NCI-H2081 (cell line): ENCODE measurements at regions not wholly inside any gene's neighbourhood (a gene's known extent, or its start where the extent isn't known, plus 50 kb on each side); places are given as distances from the start of the nearest gene placed in this dataset.
"Not testable (repeated sequence)": the region's sequence is repeated elsewhere in the genome, so short reads cannot be mapped to it uniquely, and the experiment has no call there.

Source experiments
- DNase-seq, 2 experiments: peaks; one replicate each; lab custom pipeline; 2025; lab: John Stamatoyannopoulos, UW

- DNase-seq, result no peak
Measured at GRCh38 chr13:84655677-84656076, 773.4 kb upstream of the SLITRK1 start.

- no peak for DNase-seq
Measured at GRCh38 chr13:84654654-84655275, 772.5 kb upstream of the SLITRK1 start.

- DNase-seq, result no peak
Measured at GRCh38 chr13:84653915-84654534, 771.8 kb upstream of the SLITRK1 start.

- no peak for DNase-seq
Measured at GRCh38 chr13:84651705-84652104, 769.4 kb upstream of the SLITRK1 start.

GRCh38 chr13:84651288-84651687 lies 769.0 kb upstream of the SLITRK1 start:
- DNase-seq, result no peak

- DNase-seq, result no peak
Measured at GRCh38 chr13:84649853-84650252, 767.6 kb upstream of the SLITRK1 start.

- no peak for DNase-seq
Measured at GRCh38 chr13:84648069-84648640, 765.9 kb upstream of the SLITRK1 start.

GRCh38 chr13:84646957-84647356 lies 764.7 kb upstream of the SLITRK1 start:
- DNase-seq, result no peak

- peak; percentile 22 to 55 for DNase-seq
Measured at GRCh38 chr13:84645196-84646012, 763.1 kb upstream of the SLITRK1 start.

- no peak for DNase-seq
Measured at GRCh38 chr13:84641491-84641890, 759.2 kb upstream of the SLITRK1 start.

GRCh38 chr13:84640691-84641090 lies 758.4 kb upstream of the SLITRK1 start:
- DNase-seq, result no peak

GRCh38 chr13:84630476-84630875 lies 748.2 kb upstream of the SLITRK1 start:
- DNase-seq, result no peak

- no peak for DNase-seq
Measured at GRCh38 chr13:84616864-84617263, 734.6 kb upstream of the SLITRK1 start.

- no peak for DNase-seq
Measured at GRCh38 chr13:84609716-84610115, 727.4 kb upstream of the SLITRK1 start.

- no peak for DNase-seq
Measured at GRCh38 chr13:84607261-84608013, 725.2 kb upstream of the SLITRK1 start.

- DNase-seq, result no peak
Measured at GRCh38 chr13:84606616-84607015, 724.3 kb upstream of the SLITRK1 start.

- DNase-seq, result no peak
Measured at GRCh38 chr13:84605927-84606326, 723.7 kb upstream of the SLITRK1 start.

- no peak for DNase-seq
Measured at GRCh38 chr13:84591444-84591843, 709.2 kb upstream of the SLITRK1 start.

GRCh38 chr13:84590663-84591062 lies 708.4 kb upstream of the SLITRK1 start:
- no peak for DNase-seq

- DNase-seq, result no peak
Measured at GRCh38 chr13:84588023-84588422, 705.7 kb upstream of the SLITRK1 start.

- not testable (repeated sequence) for DNase-seq
Measured at GRCh38 chr13:84579901-84580300, 697.6 kb upstream of the SLITRK1 start.

- peak in 1 of 2 experiments; percentile 36 for DNase-seq
Measured at GRCh38 chr13:84574851-84575250, 692.6 kb upstream of the SLITRK1 start.
